Stimulated activated CD4-positive, alpha-beta T cell treated with anti-CD3 and anti-CD28 coated beads, Interleukin-4, amount 100 ng/mL, for 48 hours (primary cell): ENCODE measurements at regions not wholly inside any gene's neighbourhood (a gene's known extent, or its start where the extent isn't known, plus 50 kb on each side); places are given as distances from the start of the nearest gene placed in this dataset.
"Not testable (repeated sequence)": the region's sequence is repeated elsewhere in the genome, so short reads cannot be mapped to it uniquely, and the experiment has no call there.

Experiments used
- DNase-seq, 2 donors: peaks; one replicate each; pipeline ENCODE4 v3.0.0-alpha.2; 2020; ENCODE audit warnings: low read depth in 2 of 2

- DNase-seq = no peak
These were observed 82.9 kb upstream of the APBB1IP start for GRCh38 chr10:26355241-26355640.

- no peak for DNase-seq
These were observed 80.9 kb upstream of the APBB1IP start for GRCh38 chr10:26357203-26357602.

GRCh38 chr10:26358071-26358470 is 80.1 kb upstream of the APBB1IP start:
- DNase-seq = no peak

- no peak for DNase-seq
These were observed 78.5 kb upstream of the APBB1IP start for GRCh38 chr10:26359670-26360069.

- DNase-seq = no peak
These were observed 76.8 kb upstream of the APBB1IP start for GRCh38 chr10:26361351-26361750.

GRCh38 chr10:26361971-26362370 is 76.2 kb upstream of the APBB1IP start:
- no peak for DNase-seq

- DNase-seq = no peak
These were observed 72.3 kb upstream of the APBB1IP start for GRCh38 chr10:26365681-26366358.

GRCh38 chr10:26367035-26367434 is 71.1 kb upstream of the APBB1IP start:
- not testable (repeated sequence) for DNase-seq

GRCh38 chr10:26367771-26368170 is 70.4 kb upstream of the APBB1IP start:
- peak in 1 of 2 donors; percentile 39 for DNase-seq

- no peak for DNase-seq
These were observed 69.7 kb upstream of the APBB1IP start for GRCh38 chr10:26368463-26368862.

GRCh38 chr10:26372513-26373354 is 65.4 kb upstream of the APBB1IP start:
- DNase-seq = no peak

- DNase-seq = no peak
These were observed 63.7 kb upstream of the APBB1IP start for GRCh38 chr10:26374426-26374825.

GRCh38 chr10:26377224-26377810 is 60.8 kb upstream of the APBB1IP start:
- DNase-seq = not testable (repeated sequence)

- no peak for DNase-seq
These were observed 59.3 kb upstream of the APBB1IP start for GRCh38 chr10:26378861-26379294.

- no peak for DNase-seq
These were observed 57.3 kb upstream of the APBB1IP start for GRCh38 chr10:26380815-26381214.

- DNase-seq = no peak
These were observed 56.2 kb upstream of the APBB1IP start for GRCh38 chr10:26381986-26382385.

GRCh38 chr10:26384600-26384999 is 53.5 kb upstream of the APBB1IP start:
- no peak for DNase-seq

- DNase-seq = no peak
These were observed 52.7 kb upstream of the APBB1IP start for GRCh38 chr10:26385443-26385842.

GRCh38 chr10:26386781-26387180 is 51.4 kb upstream of the APBB1IP start:
- DNase-seq = no peak
